Right cardiac atrium (tissue), 5 donors: ENCODE measurements at regions not wholly inside any gene's neighbourhood (a gene's known extent, or its start where the extent isn't known, plus 50 kb on each side); places are given as distances from the start of the nearest gene placed in this dataset.
"Not testable (repeated sequence)": the region's sequence is repeated elsewhere in the genome, so short reads cannot be mapped to it uniquely, and the experiment has no call there.

Experiments used
- ATAC-seq, 2 donors: fragments of 200-7000 bp; cut with Tn5 transposase; one replicate each; pipeline versions ENCODE4 v1.8.0 to v1.9.1; 2020; ENCODE audit warnings: moderate library complexity in 2 of 2, mild to moderate bottlenecking in 1 of 2
- DNase-seq, 3 donors: peaks; one replicate each; pipeline ENCODE4 v3.0.0-alpha.2; 2020
- H3K27ac ChIP-seq: one replicate; pipeline ENCODE4 v1.5.1; 2013; ENCODE audit warnings: mild to moderate bottlenecking, low read length, control low read depth, moderate library complexity
- H3K27me3 ChIP-seq: one replicate; pipeline ENCODE4 v1.6.1; 2013; ENCODE audit not compliant: control insufficient read depth, insufficient read depth
- H3K4me1 ChIP-seq: one replicate; pipeline ENCODE4 v1.6.1; 2013; ENCODE audit warnings: low read length; ENCODE audit not compliant: control insufficient read depth, insufficient read depth
- H3K4me3 ChIP-seq: one replicate; pipeline ENCODE4 v1.5.1; 2013; ENCODE audit warnings: low read length, control low read depth
- H3K9me3 ChIP-seq: one replicate; pipeline ENCODE4 v1.6.1; 2013; ENCODE audit warnings: low read length; ENCODE audit not compliant: control insufficient read depth
- WGBS: extraction: QIAGEN DNeasy Blood & Tissue Kit; methylation state at CpG from one replicate; pipeline ENCODE4 v1.1.7; 2013; 5-methylcytosine and 5-hydroxymethylcytosine counted together
- intact Hi-C, 4 donors: fragments of 100-400 bp; cut with DNase I; formaldehyde crosslinking; loops; one replicate each; pipeline versions ENCODE4 v1.11.0 to v1.14.0; 2022 to 2023
- donor health status: healthy with polysubstance abuse.
- donor health status: DM: no; HTN: yes; CAD: no.
- donor health status: DM: no; HTN: no; CAD: no.
- donor health status: DM: no; HTN: yes; CAD: no; lungs with severe emphysema.
- donor health status: DM: yes; HTN: yes; CAD: no.

DNA sequence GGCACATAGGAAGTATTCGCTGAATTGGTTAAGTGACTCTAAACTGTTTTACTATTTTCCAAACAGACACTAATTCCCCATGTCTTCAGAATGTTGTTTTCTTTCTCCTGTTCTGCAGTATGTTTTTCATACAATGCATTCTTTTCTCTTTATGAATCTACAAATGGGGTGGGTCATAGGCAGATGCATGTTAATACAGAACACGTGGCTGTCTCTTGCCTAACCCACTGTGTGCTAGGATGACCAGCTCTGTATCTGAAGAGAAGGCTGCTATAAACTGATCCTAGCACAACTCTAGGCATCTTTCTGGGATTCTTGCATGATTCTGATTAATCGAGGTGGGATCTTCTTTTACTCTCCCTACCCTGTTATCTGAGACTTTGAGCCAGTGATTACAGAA lies 826.0 kb downstream of the PLCL1 start:
- intact Hi-C loops, result no loop called here
- Histone ChIP-seq H3K27me3 (no peaks in the 10 kb centered on the region), H3K4me1 (no peaks in the 10 kb centered on the region), H3K4me3 (no peak overlapping the region), H3K27ac (no peak overlapping the region), H3K9me3 (no peaks in the 10 kb centered on the region)
- DNase-seq (no peak), ATAC-seq (no peak)
- 76% methylated on average over 3 of the region's 3 CpGs for WGBS

DNA sequence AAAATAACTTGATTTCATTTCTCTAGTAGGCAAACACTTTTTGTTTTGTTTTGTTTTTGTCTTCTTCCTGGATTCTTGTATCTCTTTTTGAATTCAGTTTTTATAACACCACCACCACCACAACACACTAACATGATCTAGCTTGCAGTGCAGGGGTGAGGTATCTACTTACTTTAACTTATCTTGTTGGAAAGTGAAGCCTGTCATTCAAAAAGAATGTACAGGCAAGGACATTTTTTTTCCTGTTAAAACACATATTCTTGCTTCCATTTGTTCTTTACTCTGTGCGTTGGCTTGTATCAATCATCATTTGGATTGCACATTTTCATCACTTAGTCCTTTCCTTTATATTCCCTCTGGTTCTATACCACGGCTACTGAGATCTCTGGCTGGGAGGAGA lies 824.2 kb downstream of the PLCL1 start:
- ATAC-seq (no peak), DNase-seq (no peak)
- Histone ChIP-seq H3K4me1 (no peaks in the 10 kb centered on the region), H3K4me3 (no peak overlapping the region), H3K9me3 (no peaks in the 10 kb centered on the region), H3K27ac (no peak overlapping the region), H3K27me3 (no peaks in the 10 kb centered on the region)
- 57% methylated on average over 2 of the region's 2 CpGs for WGBS
- intact Hi-C loops, result no loop called here

DNA sequence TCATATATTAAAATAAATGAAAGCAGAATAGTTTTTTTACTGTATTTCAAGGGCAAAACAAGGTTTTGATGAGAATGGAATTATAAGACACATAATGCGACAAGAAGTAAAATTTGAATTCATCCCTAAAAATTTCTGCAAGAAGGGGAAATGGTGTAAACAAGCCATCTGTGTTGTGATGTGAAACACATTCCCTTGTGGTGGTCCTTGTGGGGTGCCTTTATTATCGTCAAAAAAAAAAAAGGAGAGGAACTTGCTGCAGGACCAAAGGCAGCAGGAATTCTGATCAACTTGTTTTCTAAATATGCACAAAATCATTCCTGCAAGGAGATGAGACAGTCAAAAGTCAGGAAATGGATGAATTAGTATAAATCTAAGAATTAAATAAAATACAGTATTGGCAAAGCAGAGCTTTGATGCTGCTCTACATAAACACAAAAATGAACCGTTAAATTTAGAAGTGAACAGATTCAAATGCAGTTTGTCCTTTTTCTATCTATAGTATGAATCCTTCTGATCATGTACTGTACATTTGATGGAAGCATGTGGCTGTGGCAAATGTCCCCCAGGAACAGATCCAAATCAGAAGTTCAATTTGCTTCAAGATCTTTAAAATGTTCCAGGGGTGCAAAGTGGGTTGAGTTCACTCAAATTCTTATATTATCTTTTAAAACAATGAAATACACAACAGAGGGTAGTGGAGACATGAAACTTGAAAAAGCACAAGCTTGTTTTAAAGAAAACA lies 818.8 kb downstream of the PLCL1 start:
- WGBS, result 89% methylated on average over 3 of the region's 3 CpGs
- ATAC-seq, result no peak
- intact Hi-C loops, result no loop called here
- H3K9me3 ChIP-seq, result no peaks in the 10 kb centered on the region
- H3K27me3 ChIP-seq, result no peaks in the 10 kb centered on the region
- H3K27ac ChIP-seq, result no peak overlapping the region
- no peak for DNase-seq
- H3K4me3 ChIP-seq, result no peak overlapping the region
- H3K4me1 ChIP-seq, result no peaks in the 10 kb centered on the region

DNA sequence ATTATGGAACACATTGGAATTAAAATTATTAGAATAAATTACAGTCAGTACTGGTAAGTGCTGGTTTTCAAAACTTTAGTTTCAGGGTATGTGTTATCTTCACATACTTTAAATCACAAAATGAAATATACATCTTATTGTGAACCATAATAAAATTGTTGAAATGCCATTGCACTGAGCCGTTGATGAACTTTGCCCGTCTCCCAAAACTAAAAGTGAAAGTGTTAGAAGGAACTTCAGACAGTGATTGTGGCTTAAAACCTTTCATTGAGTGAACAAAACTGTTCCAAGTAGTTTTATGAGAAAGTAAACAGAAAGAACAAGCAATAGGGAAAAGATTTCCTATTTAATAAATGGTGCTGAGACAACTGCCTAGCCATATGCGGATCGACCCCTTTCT lies 811.6 kb downstream of the PLCL1 start:
- H3K4me1 ChIP-seq, result no peaks in the 10 kb centered on the region
- intact Hi-C loops, result no loop called here
- no peak for ATAC-seq
- H3K27ac ChIP-seq, result no peak overlapping the region
- DNase-seq, result no peak
- no peaks in the 10 kb centered on the region for H3K9me3 ChIP-seq
- no peaks in the 10 kb centered on the region for H3K27me3 ChIP-seq
- 72% methylated on average over 4 of the region's 4 CpGs for WGBS
- H3K4me3 ChIP-seq, result peak overlapping the region; percentile 15

DNA sequence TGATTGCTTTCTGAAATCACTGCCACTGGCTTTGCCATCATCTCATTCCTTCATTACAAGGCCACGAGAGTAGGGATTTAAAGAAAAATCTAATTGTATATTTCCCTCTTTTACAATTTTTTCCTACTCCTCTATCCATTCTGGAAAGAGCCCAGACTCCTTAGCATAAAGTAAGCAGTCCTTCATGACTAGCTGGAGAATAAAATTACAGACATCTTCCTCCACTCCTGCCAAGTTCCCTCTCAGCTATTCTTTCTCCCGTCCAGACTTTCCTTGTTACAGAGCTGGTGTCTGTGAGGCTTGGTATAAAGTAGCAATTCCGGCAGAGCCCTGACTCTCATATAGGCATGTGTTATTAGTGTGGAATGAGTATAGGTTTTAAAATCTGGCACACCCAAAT lies 806.8 kb downstream of the PLCL1 start:
- Histone ChIP-seq H3K27me3 (no peaks in the 10 kb centered on the region), H3K27ac (no peak overlapping the region), H3K4me3 (no peak overlapping the region), H3K9me3 (no peaks in the 10 kb centered on the region), H3K4me1 (no peaks in the 10 kb centered on the region)
- intact Hi-C loops, result no loop called here
- ATAC-seq, result no peak
- 65% methylated on average over 3 of the region's 3 CpGs for WGBS
- no peak for DNase-seq

DNA sequence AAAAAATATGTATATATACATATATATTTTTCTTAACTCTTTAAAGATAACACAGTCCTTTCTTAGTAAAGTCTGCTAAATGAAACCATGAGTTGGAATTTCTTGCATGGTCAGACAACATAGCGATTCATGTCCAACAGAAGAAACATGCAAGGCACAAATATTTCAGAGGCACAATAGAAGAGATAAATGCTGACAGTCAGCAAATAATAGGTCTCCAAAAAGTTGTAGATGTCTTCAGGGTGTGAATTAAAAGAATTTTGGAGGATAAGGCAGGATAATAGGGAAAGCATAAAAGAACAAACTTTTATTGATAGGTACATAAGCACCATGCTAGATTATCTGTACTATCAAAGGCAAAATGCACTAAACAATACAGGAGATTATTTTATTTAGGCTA lies 800.2 kb downstream of the PLCL1 start:
- 97% methylated on average over 1 of the region's 1 CpG for WGBS
- DNase-seq, result no peak
- ATAC-seq, result no peak
- intact Hi-C loops, result no loop called here
- no peaks in the 10 kb centered on the region for H3K4me1 ChIP-seq
- no peaks in the 10 kb centered on the region for H3K27me3 ChIP-seq
- H3K9me3 ChIP-seq, result no peaks in the 10 kb centered on the region
- H3K27ac ChIP-seq, result no peak overlapping the region
- no peak overlapping the region for H3K4me3 ChIP-seq

DNA sequence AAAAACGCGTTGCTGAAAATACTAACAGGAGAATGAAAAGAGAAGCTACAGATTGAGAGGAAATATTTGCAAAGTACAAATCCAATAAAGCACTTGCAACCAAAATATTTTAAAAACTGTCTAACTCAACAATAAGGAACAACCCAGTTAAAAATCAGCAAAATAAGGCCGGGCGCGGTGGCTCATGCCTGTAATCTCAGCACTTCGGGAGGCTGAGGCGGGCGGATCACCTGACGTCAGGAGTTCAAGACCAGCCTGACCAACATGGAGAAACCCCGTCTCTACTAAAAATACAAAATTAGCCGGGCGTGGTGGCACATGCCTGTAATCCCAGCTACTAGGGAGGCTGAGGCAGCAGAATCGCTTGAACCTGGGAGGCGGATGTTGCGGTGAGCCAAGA lies 798.6 kb downstream of the PLCL1 start:
- 92% methylated on average over 15 of the region's 15 CpGs for WGBS
- H3K27ac ChIP-seq, ATAC-seq, H3K4me1 ChIP-seq, H3K27me3 ChIP-seq, H3K9me3 ChIP-seq, intact Hi-C loops, H3K4me3 ChIP-seq: not testable (repeated sequence)
- peak in 2 of 3 donors; percentile 5 to 28 for DNase-seq

DNA sequence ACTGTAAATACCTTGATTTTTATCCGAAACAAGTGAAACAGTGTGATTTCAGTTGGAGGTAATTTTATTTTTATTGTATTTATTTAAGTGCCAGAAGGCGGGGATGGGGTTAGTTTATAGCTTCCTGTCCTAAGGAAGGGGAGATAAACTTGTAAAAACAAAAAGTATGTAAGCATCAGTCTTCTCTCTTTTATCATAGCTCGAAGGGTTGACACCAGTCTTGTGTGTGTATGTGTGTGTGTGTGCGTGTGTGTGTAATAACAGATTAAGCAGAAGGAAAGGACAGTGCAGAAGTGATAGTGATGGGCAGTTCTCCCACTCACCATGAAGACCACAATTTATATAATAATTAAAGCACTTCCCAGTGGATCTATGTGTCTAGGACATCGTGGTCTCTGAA lies 793.3 kb downstream of the PLCL1 start:
- DNase-seq (no peak), ATAC-seq (no peak)
- Histone ChIP-seq H3K27me3 (no peaks in the 10 kb centered on the region), H3K9me3 (no peaks in the 10 kb centered on the region), H3K4me1 (no peaks in the 10 kb centered on the region), H3K27ac (no peak overlapping the region), H3K4me3 (no peak overlapping the region)
- 51% methylated on average over 5 of the region's 5 CpGs for WGBS
- intact Hi-C loops, result no loop called here

DNA sequence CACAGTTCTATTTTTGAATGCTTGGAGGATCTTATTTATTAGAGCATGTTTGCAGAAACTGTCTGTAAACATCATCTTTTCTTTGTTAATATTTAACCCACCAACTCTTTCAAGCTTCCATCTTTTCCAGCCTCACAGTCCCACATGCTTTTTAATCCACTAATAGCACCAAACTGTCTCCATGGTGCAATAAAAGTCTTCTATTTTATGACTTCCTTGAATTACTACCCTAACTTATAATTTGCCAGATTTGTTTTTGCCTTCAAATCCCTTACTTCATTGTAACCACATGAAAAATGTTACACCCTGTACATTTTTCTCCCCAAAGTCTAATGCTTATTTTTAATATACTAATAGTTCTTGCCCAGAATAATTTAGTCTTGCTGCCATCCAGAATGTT lies 792.6 kb downstream of the PLCL1 start:
- intact Hi-C loops, result no loop called here
- Histone ChIP-seq H3K4me1 (no peaks in the 10 kb centered on the region), H3K9me3 (no peaks in the 10 kb centered on the region), H3K27me3 (no peaks in the 10 kb centered on the region), H3K4me3 (no peak overlapping the region), H3K27ac (no peak overlapping the region)
- DNase-seq (no peak), ATAC-seq (no peak)

DNA sequence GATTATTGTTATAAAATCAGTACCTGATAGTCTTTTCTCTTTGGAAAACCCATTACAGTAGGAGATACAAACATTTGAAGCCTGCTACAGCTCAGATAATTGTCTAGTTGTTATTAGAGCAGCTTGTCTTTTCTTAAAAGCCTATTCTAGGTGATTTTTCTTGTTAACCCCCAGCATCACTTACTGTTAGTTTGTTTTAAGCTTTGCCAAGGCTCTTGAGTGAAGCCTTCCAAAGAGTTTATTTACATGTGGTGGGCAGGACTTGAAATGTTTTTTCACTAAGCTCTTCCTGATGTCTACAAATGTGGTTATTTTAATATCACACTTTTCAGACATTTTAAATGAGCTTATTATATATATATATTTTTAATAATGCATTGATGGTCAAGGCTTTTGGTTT lies 791.3 kb downstream of the PLCL1 start:
- intact Hi-C loops, result no loop called here
- ATAC-seq, result no peak
- H3K4me3 ChIP-seq, result no peak overlapping the region
- no peak for DNase-seq
- no peaks in the 10 kb centered on the region for H3K4me1 ChIP-seq
- no peaks in the 10 kb centered on the region for H3K27me3 ChIP-seq
- H3K9me3 ChIP-seq, result no peaks in the 10 kb centered on the region
- no peak overlapping the region for H3K27ac ChIP-seq

DNA sequence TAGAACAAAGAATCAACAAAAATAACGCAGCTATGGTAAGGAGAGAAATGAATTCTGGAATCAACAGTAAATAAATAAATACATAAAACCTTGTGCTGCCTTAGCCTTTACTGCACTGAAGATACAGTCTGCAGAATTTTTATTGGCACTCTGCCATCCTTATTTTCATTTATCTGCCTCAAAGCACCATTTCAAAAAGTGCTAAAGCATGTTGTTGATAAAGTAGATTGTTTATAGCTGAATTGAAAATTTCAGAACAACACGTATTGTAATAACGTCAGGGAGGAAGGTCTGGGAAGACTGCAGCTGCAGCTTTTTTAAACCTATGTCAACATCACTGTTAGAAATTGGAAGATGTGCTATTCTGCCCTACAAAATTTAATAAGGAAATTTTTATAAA lies 787.2 kb downstream of the PLCL1 start:
- WGBS, result 46% methylated on average over 3 of the region's 3 CpGs
- Histone ChIP-seq H3K27ac (no peak overlapping the region), H3K9me3 (no peaks in the 10 kb centered on the region), H3K27me3 (no peaks in the 10 kb centered on the region), H3K4me3 (no peak overlapping the region), H3K4me1 (no peaks in the 10 kb centered on the region)
- no peak for DNase-seq
- no peak for ATAC-seq
- intact Hi-C loops, result no loop called here

DNA sequence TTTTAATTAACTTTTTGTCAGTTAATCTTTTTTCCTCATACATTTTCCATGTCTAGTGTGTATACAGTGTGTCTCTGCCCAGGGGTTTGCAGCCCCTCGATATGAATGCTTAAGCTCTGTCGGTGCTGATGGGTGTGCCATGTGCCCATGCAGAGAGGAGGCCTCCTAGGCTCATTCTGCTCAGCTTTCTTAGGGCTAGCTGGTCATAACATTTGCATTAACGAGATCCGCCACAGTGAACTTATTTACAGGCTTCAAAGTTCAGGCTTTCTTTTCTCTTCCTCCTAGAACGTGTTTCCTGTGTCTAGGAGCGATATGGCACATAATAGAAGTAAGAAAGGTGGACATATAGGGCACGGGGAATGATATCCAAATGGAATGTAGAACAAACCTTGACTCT lies 783.3 kb downstream of the PLCL1 start:
- Histone ChIP-seq H3K27me3 (no peaks in the 10 kb centered on the region), H3K4me1 (no peaks in the 10 kb centered on the region), H3K9me3 (no peaks in the 10 kb centered on the region), H3K27ac (no peak overlapping the region), H3K4me3 (no peak overlapping the region)
- WGBS, result 71% methylated on average over 7 of the region's 7 CpGs
- ATAC-seq (no peak), DNase-seq (no peak)
- intact Hi-C loops, result no loop called here
